ENCODE measurements at regions not wholly inside any gene's neighbourhood (a gene's known extent, or its start where the extent isn't known, plus 50 kb on each side); places are given as distances from the start of the nearest gene placed in this dataset.

GRCh38 chr18:40882468-40882867 lies 1072.6 kb upstream of the PIK3C3 start:
- H3K27me3 ChIP-seq, result no peaks in the 10 kb centered on the region
- TF ChIP-seq POLR2AphosphoS5 (IDR thresholded peaks at IDR 0.05) (no peak), POLR2A (IDR thresholded peaks at IDR 0.05) (no peak)
- TF ChIP-seq, protein P1, sequence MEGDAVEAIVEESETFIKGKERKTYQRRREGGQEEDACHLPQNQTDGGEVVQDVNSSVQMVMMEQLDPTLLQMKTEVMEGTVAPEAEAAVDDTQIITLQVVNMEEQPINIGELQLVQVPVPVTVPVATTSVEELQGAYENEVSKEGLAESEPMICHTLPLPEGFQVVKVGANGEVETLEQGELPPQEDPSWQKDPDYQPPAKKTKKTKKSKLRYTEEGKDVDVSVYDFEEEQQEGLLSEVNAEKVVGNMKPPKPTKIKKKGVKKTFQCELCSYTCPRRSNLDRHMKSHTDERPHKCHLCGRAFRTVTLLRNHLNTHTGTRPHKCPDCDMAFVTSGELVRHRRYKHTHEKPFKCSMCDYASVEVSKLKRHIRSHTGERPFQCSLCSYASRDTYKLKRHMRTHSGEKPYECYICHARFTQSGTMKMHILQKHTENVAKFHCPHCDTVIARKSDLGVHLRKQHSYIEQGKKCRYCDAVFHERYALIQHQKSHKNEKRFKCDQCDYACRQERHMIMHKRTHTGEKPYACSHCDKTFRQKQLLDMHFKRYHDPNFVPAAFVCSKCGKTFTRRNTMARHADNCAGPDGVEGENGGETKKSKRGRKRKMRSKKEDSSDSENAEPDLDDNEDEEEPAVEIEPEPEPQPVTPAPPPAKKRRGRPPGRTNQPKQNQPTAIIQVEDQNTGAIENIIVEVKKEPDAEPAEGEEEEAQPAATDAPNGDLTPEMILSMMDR (IDR thresholded peaks at IDR 0.05), result no peak
- H3K4me3 ChIP-seq, result no peak overlapping the region
- intact Hi-C loops (cut with DNase I; ENCODE audit: low total_unique reads), result no loop called here
- no peaks in the 10 kb centered on the region for H3K9me3 ChIP-seq
- no peaks in the 10 kb centered on the region for H3K4me1 ChIP-seq
- peak in 1 of 2 donors; percentile 40 for DNase-seq (ENCODE audit: low spot score in 2 of 2)
- peak overlapping the region; percentile 18 to 38 for H3K27ac ChIP-seq
- no peaks in the 10 kb centered on the region for H3K36me3 ChIP-seq

GRCh38 chr18:40878371-40878770 lies 1076.7 kb upstream of the PIK3C3 start:
- no peak overlapping the region for H3K27ac ChIP-seq
- TF ChIP-seq POLR2AphosphoS5 (IDR thresholded peaks at IDR 0.05) (no peak), POLR2A (IDR thresholded peaks at IDR 0.05) (no peak)
- TF ChIP-seq, protein P1 (IDR thresholded peaks at IDR 0.05), result no peak
- no peak for DNase-seq (ENCODE audit: low spot score in 2 of 2)
- no peaks in the 10 kb centered on the region for H3K27me3 ChIP-seq
- intact Hi-C loops (cut with DNase I; ENCODE audit: low total_unique reads), result no loop called here
- H3K36me3 ChIP-seq, result no peaks in the 10 kb centered on the region
- no peak overlapping the region for H3K4me3 ChIP-seq
- no peaks in the 10 kb centered on the region for H3K4me1 ChIP-seq
- no peaks in the 10 kb centered on the region for H3K9me3 ChIP-seq

DNA sequence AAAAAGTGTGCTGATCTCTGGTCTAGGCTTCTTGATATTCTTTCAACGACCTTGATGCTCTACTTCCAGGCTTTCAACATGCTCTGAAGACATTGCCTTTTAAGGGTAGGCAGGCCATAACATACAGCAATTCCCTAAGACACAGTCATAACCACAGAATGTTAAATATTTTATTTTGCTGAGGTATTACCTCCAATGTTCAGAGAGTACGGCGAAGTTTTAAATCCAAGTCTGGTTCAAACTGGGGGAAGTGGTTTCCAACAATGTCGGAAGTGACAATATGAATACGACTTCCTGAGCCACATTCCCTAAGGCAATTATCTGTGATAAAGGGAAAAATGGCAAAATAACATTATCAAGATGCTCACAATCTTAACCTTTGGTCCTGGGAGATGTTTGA lies 1077.9 kb upstream of the PIK3C3 start:
- H3K4me1 ChIP-seq, result no peaks in the 10 kb centered on the region
- H3K36me3 ChIP-seq, result no peaks in the 10 kb centered on the region
- H3K9me3 ChIP-seq, result no peaks in the 10 kb centered on the region
- no peaks in the 10 kb centered on the region for H3K27me3 ChIP-seq
- no peak for DNase-seq (ENCODE audit: low spot score in 2 of 2)
- no peak overlapping the region for H3K27ac ChIP-seq
- TF ChIP-seq, protein P1 (IDR thresholded peaks at IDR 0.05), result no peak
- TF ChIP-seq POLR2A (IDR thresholded peaks at IDR 0.05), result no peak
- TF ChIP-seq POLR2AphosphoS5 (IDR thresholded peaks at IDR 0.05), result no peak
- no peak overlapping the region for H3K4me3 ChIP-seq
- intact Hi-C loops (cut with DNase I; ENCODE audit: low total_unique reads), result no loop called here

DNA sequence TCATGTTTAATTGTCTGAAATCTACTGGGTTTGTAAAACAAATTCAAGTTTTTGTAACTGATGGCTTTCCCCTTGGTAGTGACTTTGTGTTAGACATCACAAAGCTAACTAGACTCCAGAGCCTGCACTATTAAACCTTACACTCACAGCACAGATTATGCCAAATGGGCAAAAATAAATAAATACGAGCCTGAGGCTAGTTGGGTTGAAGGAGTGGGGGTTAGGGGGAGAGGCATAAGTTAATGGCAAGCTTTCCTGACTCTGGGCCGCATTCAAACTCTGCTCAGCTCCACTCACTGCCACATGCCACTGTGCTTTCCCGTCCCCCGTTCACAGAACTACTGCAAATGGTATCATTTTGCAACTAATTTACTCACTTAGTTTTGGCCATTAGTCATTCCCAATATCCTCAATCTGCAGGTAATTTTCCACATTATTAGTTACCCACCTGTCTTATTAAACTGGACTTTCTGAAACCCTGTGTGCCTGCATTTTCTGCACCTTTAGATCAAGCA lies 1079.9 kb upstream of the PIK3C3 start:
- no peak overlapping the region for H3K27ac ChIP-seq
- H3K36me3 ChIP-seq, result no peaks in the 10 kb centered on the region
- H3K4me3 ChIP-seq, result no peak overlapping the region
- H3K9me3 ChIP-seq, result no peaks in the 10 kb centered on the region
- intact Hi-C loops (cut with DNase I; ENCODE audit: low total_unique reads), result no loop called here
- no peaks in the 10 kb centered on the region for H3K27me3 ChIP-seq
- no peaks in the 10 kb centered on the region for H3K4me1 ChIP-seq
- TF ChIP-seq, protein P1 (IDR thresholded peaks at IDR 0.05), result no peak
- no peak for TF ChIP-seq POLR2AphosphoS5 (IDR thresholded peaks at IDR 0.05)
- no peak for TF ChIP-seq POLR2A (IDR thresholded peaks at IDR 0.05)
- no peak for DNase-seq (ENCODE audit: low spot score in 2 of 2)

- Histone ChIP-seq H3K27ac (no peak overlapping the region), H3K36me3 (no peaks in the 10 kb centered on the region), H3K4me3 (no peak overlapping the region), H3K4me1 (no peaks in the 10 kb centered on the region), H3K27me3 (no peaks in the 10 kb centered on the region), H3K9me3 (no peaks in the 10 kb centered on the region)
- TF ChIP-seq, protein P1 (IDR thresholded peaks at IDR 0.05), result no peak
- TF ChIP-seq POLR2A (IDR thresholded peaks at IDR 0.05) (no peak), POLR2AphosphoS5 (IDR thresholded peaks at IDR 0.05) (no peak)
- no peak for DNase-seq (ENCODE audit: low spot score in 2 of 2)
- intact Hi-C loops (cut with DNase I; ENCODE audit: low total_unique reads), result no loop called here
These were observed 1080.8 kb upstream of the PIK3C3 start for GRCh38 chr18:40874233-40874632.
